ENCODE measurements at regions not wholly inside any gene's neighbourhood (a gene's known extent, or its start where the extent isn't known, plus 50 kb on each side); places are given as distances from the start of the nearest gene placed in this dataset.

GRCh38 chr12:124499898-124500244 is 67.5 kb downstream of the NCOR2 start:
- H3K9me3 ChIP-seq (ENCODE audit: low read length) = no peaks in the 10 kb centered on the region
- no peak overlapping the region for H3K4me3 ChIP-seq (ENCODE audit: low read depth, low read length, poor library complexity, severe bottlenecking)
- no peaks in the 10 kb centered on the region for H4K20me1 ChIP-seq (ENCODE audit: insufficient read depth, low read length)
- no peak overlapping the region for H3K9ac ChIP-seq (ENCODE audit: low read length)
- H2AFZ ChIP-seq (ENCODE audit: low read length) = no peak overlapping the region
- H3F3A ChIP-seq (ENCODE audit: insufficient read depth, low read length) = no peaks in the 10 kb centered on the region
- H3K4me1 ChIP-seq (ENCODE audit: insufficient read depth, low read length, severe bottlenecking) = no peaks in the 10 kb centered on the region
- H3K27me3 ChIP-seq (ENCODE audit: insufficient read depth, low read length) = no peaks in the 10 kb centered on the region
- H3K36me3 ChIP-seq (ENCODE audit: insufficient read depth, low read length) = no peaks in the 10 kb centered on the region; the same call in 1 of the 2 replicates
- H3K27ac ChIP-seq (ENCODE audit: low read depth, low read length, poor library complexity, severe bottlenecking) = no peak overlapping the region
- no peak for TF ChIP-seq EZH2 (IDR thresholded peaks at IDR 0.05; ENCODE audit: borderline replicate concordance, low read length)
- TF ChIP-seq CTCF (IDR thresholded peaks at IDR 0.05; ENCODE audit: low read length) = no peak
- no peaks in the 10 kb centered on the region for H3K9me2 ChIP-seq (ENCODE audit: low read depth, low read length)
- no peaks in the 10 kb centered on the region for H3K79me2 ChIP-seq (ENCODE audit: insufficient read depth, low read length)
- H3K4me2 ChIP-seq (ENCODE audit: low read length) = no peak overlapping the region

GRCh38 chr12:124499190-124499753 is 68.1 kb downstream of the NCOR2 start:
- peaks cover 5% of the 10 kb centered on the region for H3K4me1 ChIP-seq (ENCODE audit: insufficient read depth, low read length, severe bottlenecking)
- no peak overlapping the region for H3K9ac ChIP-seq (ENCODE audit: low read length)
- H3F3A ChIP-seq (ENCODE audit: insufficient read depth, low read length) = no peaks in the 10 kb centered on the region
- no peaks in the 10 kb centered on the region for H4K20me1 ChIP-seq (ENCODE audit: insufficient read depth, low read length)
- no peaks in the 10 kb centered on the region for H3K27me3 ChIP-seq (ENCODE audit: insufficient read depth, low read length)
- no peak overlapping the region for H2AFZ ChIP-seq (ENCODE audit: low read length)
- no peaks in the 10 kb centered on the region for H3K79me2 ChIP-seq (ENCODE audit: insufficient read depth, low read length)
- no peak overlapping the region for H3K4me3 ChIP-seq (ENCODE audit: low read depth, low read length, poor library complexity, severe bottlenecking)
- no peak overlapping the region for H3K27ac ChIP-seq (ENCODE audit: low read depth, low read length, poor library complexity, severe bottlenecking)
- no peak overlapping the region for H3K4me2 ChIP-seq (ENCODE audit: low read length)
- no peaks in the 10 kb centered on the region for H3K9me2 ChIP-seq (ENCODE audit: low read depth, low read length)
- H3K36me3 ChIP-seq (ENCODE audit: insufficient read depth, low read length) = no peaks in the 10 kb centered on the region; the same call in 1 of the 2 replicates
- no peaks in the 10 kb centered on the region for H3K9me3 ChIP-seq (ENCODE audit: low read length)
- TF ChIP-seq EZH2 (IDR thresholded peaks at IDR 0.05; ENCODE audit: borderline replicate concordance, low read length) (no peak), CTCF (IDR thresholded peaks at IDR 0.05; ENCODE audit: low read length) (peak; percentile 25)

- TF ChIP-seq CTCF (IDR thresholded peaks at IDR 0.05; ENCODE audit: low read length) (no peak), EZH2 (IDR thresholded peaks at IDR 0.05; ENCODE audit: borderline replicate concordance, low read length) (no peak)
- Histone ChIP-seq H3K4me2 (ENCODE audit: low read length) (no peak overlapping the region), H3K4me3 (ENCODE audit: low read depth, low read length, poor library complexity, severe bottlenecking) (no peak overlapping the region), H3K27ac (ENCODE audit: low read depth, low read length, poor library complexity, severe bottlenecking) (no peak overlapping the region), H4K20me1 (ENCODE audit: insufficient read depth, low read length) (no peaks in the 10 kb centered on the region), H3K79me2 (ENCODE audit: insufficient read depth, low read length) (no peaks in the 10 kb centered on the region), H3K9ac (ENCODE audit: low read length) (no peak overlapping the region), H3K9me3 (ENCODE audit: low read length) (no peaks in the 10 kb centered on the region), H2AFZ (ENCODE audit: low read length) (no peak overlapping the region), H3K9me2 (ENCODE audit: low read depth, low read length) (no peaks in the 10 kb centered on the region), H3K36me3 (ENCODE audit: insufficient read depth, low read length) (no peaks in the 10 kb centered on the region; the same call in 1 of the 2 replicates), H3K27me3 (ENCODE audit: insufficient read depth, low read length) (no peaks in the 10 kb centered on the region), H3K4me1 (ENCODE audit: insufficient read depth, low read length, severe bottlenecking) (peaks cover 12% of the 10 kb centered on the region), H3F3A (ENCODE audit: insufficient read depth, low read length) (no peaks in the 10 kb centered on the region)
Measured at GRCh38 chr12:124498275-124499189, 68.9 kb downstream of the NCOR2 start.
